ENCODE measurements at regions not wholly inside any gene's neighbourhood (a gene's known extent, or its start where the extent isn't known, plus 50 kb on each side); places are given as distances from the start of the nearest gene placed in this dataset.

DNA sequence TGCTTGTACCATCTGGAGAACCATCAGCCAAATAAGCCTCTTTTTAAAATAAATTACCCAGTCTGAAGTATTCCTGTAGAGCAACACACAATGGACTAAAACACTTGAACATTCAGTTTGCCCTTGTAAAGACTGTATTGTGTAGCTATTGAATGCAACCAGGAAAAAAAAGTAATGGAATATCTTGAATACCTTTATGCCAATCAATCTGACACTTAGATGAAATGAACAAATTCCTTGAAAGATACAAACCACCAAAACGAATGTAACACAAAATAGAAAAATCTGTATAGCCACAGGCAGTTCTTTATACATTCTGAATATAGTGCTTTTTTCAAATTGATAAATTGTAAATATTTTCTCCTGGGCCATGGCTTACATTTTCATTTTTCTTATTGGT is 63.3 kb upstream of the KCNJ16 start:
- TF ChIP-seq, protein P1, sequence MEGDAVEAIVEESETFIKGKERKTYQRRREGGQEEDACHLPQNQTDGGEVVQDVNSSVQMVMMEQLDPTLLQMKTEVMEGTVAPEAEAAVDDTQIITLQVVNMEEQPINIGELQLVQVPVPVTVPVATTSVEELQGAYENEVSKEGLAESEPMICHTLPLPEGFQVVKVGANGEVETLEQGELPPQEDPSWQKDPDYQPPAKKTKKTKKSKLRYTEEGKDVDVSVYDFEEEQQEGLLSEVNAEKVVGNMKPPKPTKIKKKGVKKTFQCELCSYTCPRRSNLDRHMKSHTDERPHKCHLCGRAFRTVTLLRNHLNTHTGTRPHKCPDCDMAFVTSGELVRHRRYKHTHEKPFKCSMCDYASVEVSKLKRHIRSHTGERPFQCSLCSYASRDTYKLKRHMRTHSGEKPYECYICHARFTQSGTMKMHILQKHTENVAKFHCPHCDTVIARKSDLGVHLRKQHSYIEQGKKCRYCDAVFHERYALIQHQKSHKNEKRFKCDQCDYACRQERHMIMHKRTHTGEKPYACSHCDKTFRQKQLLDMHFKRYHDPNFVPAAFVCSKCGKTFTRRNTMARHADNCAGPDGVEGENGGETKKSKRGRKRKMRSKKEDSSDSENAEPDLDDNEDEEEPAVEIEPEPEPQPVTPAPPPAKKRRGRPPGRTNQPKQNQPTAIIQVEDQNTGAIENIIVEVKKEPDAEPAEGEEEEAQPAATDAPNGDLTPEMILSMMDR (IDR thresholded peaks at IDR 0.05; ENCODE audit: low read depth, low read length) = no peak
- no peak for TF ChIP-seq EZH2phosphoT487 (IDR thresholded peaks at IDR 0.05; ENCODE audit: low read depth)
